HepG2 (cell line): ENCODE measurements at regions not wholly inside any gene's neighbourhood (a gene's known extent, or its start where the extent isn't known, plus 50 kb on each side); places are given as distances from the start of the nearest gene placed in this dataset.

Source experiments
- ATAC-seq: fragments of 200-7000 bp; cut with Tn5 transposase; 3 replicates; pipeline ENCODE4 v1.9.1; 2020; ENCODE audit warnings: mild to moderate bottlenecking, moderate library complexity
- BruUV-seq: library from RNA; stranded (reverse); fragments of 400-500 nt; replicated peaks from 2 replicates; lab custom pipeline; 2021; lab: Mats Ljungman, UMichigan
- CTCF ChIA-PET: fragments of 300-600 bp; formaldehyde crosslinking; extraction: SDS; loops from one replicate; lab custom pipeline; 2021; ENCODE audit warnings: low total read pairs, inconsistent platforms, low intra/inter-chr PET ratio; lab: Yijun Ruan, JAX
- POLR2A ChIA-PET: fragments of 350-600 bp; sonication (Branson Sonifier 250); formaldehyde crosslinking; loops from one replicate; lab custom pipeline; 2020; ENCODE audit warnings: antibody characterized with exemption, inconsistent platforms; lab: Yijun Ruan, JAX
- DNase-seq: peaks from one replicate; pipeline ENCODE4 v3.0.0-alpha.2; 2015; ENCODE audit warnings: low spot score
- FAIRE-seq: peaks from 3 replicates; lab custom pipeline; 2011; peaks lifted over from hg19 to GRCh38; lab: Jason Lieb, UNC
- H2AFZ ChIP-seq: one replicate; pipeline ENCODE4 v1.6.1; 2011; ENCODE audit warnings: low read length, inconsistent platforms
- H3K27ac ChIP-seq: fragments of 300-600 bp; 3 replicates; pipeline ENCODE4 v1.8.0; 2011; ENCODE audit warnings: mixed run types, mild to moderate bottlenecking, mixed read lengths, low read length, inconsistent platforms; ENCODE audit not compliant: insufficient read depth; ENCODE audit errors: extremely low read length
- H3K27me3 ChIP-seq, 2 experiments: fragments of 200-600 bp in 1 of 2; 2 replicates in 1 of 2; 3 replicates in 1 of 2; pipeline versions ENCODE4 v1.6.0 to v1.8.0; 2011; ENCODE audit warnings: low read length in 2 of 2, mild to moderate bottlenecking in 2 of 2, moderate library complexity in 2 of 2, inconsistent platforms in 1 of 2; ENCODE audit not compliant: insufficient read depth in 2 of 2, control insufficient read depth in 1 of 2
- H3K36me3 ChIP-seq, 2 experiments: fragments of 200-600 bp in 1 of 2; replicated peaks in 1 of 2; 2 replicates in 1 of 2; 3 replicates in 1 of 2; pipeline versions ENCODE4 v1.5.1 to v1.8.0; 2011; ENCODE audit warnings: low read length in 2 of 2, inconsistent platforms in 1 of 2; ENCODE audit not compliant: insufficient read depth in 2 of 2, control insufficient read depth in 1 of 2
- H3K4me1 ChIP-seq: 2 replicates; pipeline ENCODE4 v1.5.1; 2012; ENCODE audit warnings: low read length, inconsistent platforms; ENCODE audit not compliant: insufficient read depth
- H3K4me2 ChIP-seq: 2 replicates; pipeline ENCODE4 v1.6.0; 2011; ENCODE audit warnings: low read depth, low read length, inconsistent platforms
- H3K4me3 ChIP-seq, 3 experiments: fragments of 200-600 bp in 1 of 3; sonication (generic), shearing (Covaris generic) in 1 of 3; replicated peaks in 1 of 3; 2 replicates each; pipeline ENCODE4 v1.5.1; 2011 to 2016; ENCODE audit warnings: low read length in 3 of 3, inconsistent platforms in 2 of 3, low read depth in 2 of 3, mild to moderate bottlenecking in 2 of 3, control low read depth in 1 of 3, mixed read lengths in 1 of 3; ENCODE audit not compliant: insufficient read depth in 1 of 3
- H3K79me2 ChIP-seq: one replicate; pipeline ENCODE4 v1.6.1; 2011; ENCODE audit warnings: low read length, inconsistent platforms; ENCODE audit not compliant: insufficient read depth
- H3K9ac ChIP-seq: 2 replicates; pipeline ENCODE4 v1.6.0; 2011; ENCODE audit warnings: mild to moderate bottlenecking, low read depth, low read length, inconsistent platforms; ENCODE audit not compliant: insufficient read depth
- H3K9me3 ChIP-seq: 2 replicates; pipeline ENCODE4 v1.5.1; 2012; ENCODE audit warnings: mild to moderate bottlenecking, low read length
- H4K20me1 ChIP-seq: 2 replicates; pipeline ENCODE4 v1.6.0; 2011; ENCODE audit warnings: inconsistent platforms, mild to moderate bottlenecking, low read length, moderate library complexity; ENCODE audit not compliant: insufficient read depth
- ARID4A ChIP-seq: sonication (generic); formaldehyde crosslinking; IDR thresholded peaks from 2 replicates; pipeline ENCODE4 v1.5.0; 2020; ENCODE audit warnings: mild to moderate bottlenecking, missing genetic modification reagents, borderline replicate concordance
- CHD2 ChIP-seq: IDR thresholded peaks from 2 replicates; pipeline ENCODE4 v1.6.1; 2011; ENCODE audit warnings: low read depth, low read length, improper control_type of control experiment
- CREM ChIP-seq, 2 experiments: sonication (generic) in 1 of 2; formaldehyde crosslinking in 1 of 2; IDR thresholded peaks; 2 replicates each; pipeline versions ENCODE4 v1.4.0 to v1.6.1; 2016 to 2020; ENCODE audit warnings: antibody characterized with exemption in 1 of 2, mild to moderate bottlenecking in 1 of 2, missing genetic modification reagents in 1 of 2
- HNF4A ChIP-seq: sonication (generic); formaldehyde crosslinking; IDR thresholded peaks from 2 replicates; pipeline ENCODE4 v1.4.0; 2020; ENCODE audit warnings: missing genetic modification reagents
- IKZF5 ChIP-seq: IDR thresholded peaks from 2 replicates; pipeline ENCODE4 v1.6.1; 2018; ENCODE audit warnings: missing genetic modification reagents, mild to moderate bottlenecking, missing compliant biosample characterization
- ZBTB39 ChIP-seq: sonication (generic); formaldehyde crosslinking; IDR thresholded peaks from 2 replicates; pipeline ENCODE4 v1.5.0; 2020; ENCODE audit warnings: missing genetic modification reagents
- ZFY ChIP-seq: sonication (generic); formaldehyde crosslinking; IDR thresholded peaks from 2 replicates; pipeline ENCODE4 v1.4.0; 2020; ENCODE audit warnings: missing genetic modification reagents
- ZNF646 ChIP-seq: sonication (generic); formaldehyde crosslinking; IDR thresholded peaks from 2 replicates; pipeline ENCODE4 v1.9.0; 2021; ENCODE audit warnings: mild to moderate bottlenecking, missing genetic modification reagents
- WGBS: methylation state at CpG from one replicate; pipeline ENCODE4 v1.1.6; 2017; ENCODE audit warnings: low lambda C conversion rate; 5-methylcytosine and 5-hydroxymethylcytosine counted together
- in situ Hi-C: cut with HindIII; loops from 2 replicates; pipeline ENCODE4 v1.10.0; 2017; ENCODE audit warnings: low pct_unique_long_range_greater_than_20kb; ENCODE audit not compliant: extremely low pct_ligation_motif_present
- intact Hi-C: fragments of 100-400 bp; cut with micrococcal nuclease; formaldehyde crosslinking; loops from one replicate; pipeline ENCODE4 v1.10.0; 2022; ENCODE audit not compliant: unreplicated experiment

GRCh38 chr9:92181296-92181695, 66.1 kb upstream of the SPTLC1 start:
- Histone ChIP-seq H3K27ac (no peak overlapping the region), H3K36me3 (no peaks in the 10 kb centered on the region), H3K79me2 (no peaks in the 10 kb centered on the region), H3K27me3 (peaks cover 3 to 23% of the 10 kb centered on the region in 2 experiments; a peak in 4 of 5 replicates), H4K20me1 (no peaks in the 10 kb centered on the region), H2AFZ (no peak overlapping the region), H3K9me3 (no peaks in the 10 kb centered on the region), H3K4me2 (peak overlapping the region; percentile 19; the same call in 1 of the 2 replicates), H3K4me3 (no peak overlapping the region), H3K9ac (no peak overlapping the region), H3K4me1 (peaks cover 14% of the 10 kb centered on the region)
- intact Hi-C loops (no loop called here), in situ Hi-C loops (no loop called here)
- FAIRE-seq (no peak), ATAC-seq (no peak; the same call in 2 of the 3 replicates), DNase-seq (no peak)
- BruUV-seq, result no TSS peak
- ChIA-PET POLR2A (no interaction called here), CTCF (no interaction called here)
- WGBS, result 16% methylated on average over 3 of the region's 4 CpGs
- TF ChIP-seq ZBTB39 (CRISPR knock-in tag), result no peak
- TF ChIP-seq ZFY, result no peak
- TF ChIP-seq IKZF5, result no peak
- no peak for TF ChIP-seq CHD2
- no peak for TF ChIP-seq HNF4A
- no peak for TF ChIP-seq ZNF646
- no peak for TF ChIP-seq ARID4A
- no peak for TF ChIP-seq CREM (IDR thresholded peaks at IDR 0.05)
- no peak for TF ChIP-seq CREM (CRISPR knock-in tag; IDR thresholded peaks at IDR 0.05)
